Fibroblast of lung (primary cell): ENCODE measurements at regions not wholly inside any gene's neighbourhood (a gene's known extent, or its start where the extent isn't known, plus 50 kb on each side); places are given as distances from the start of the nearest gene placed in this dataset.

Experiments
- DNase-seq, 2 donors: peaks; one replicate each; pipeline versions ENCODE4 v3.0.0 to v3.0.0-alpha.2; 2010; ENCODE audit warnings: low read depth in 2 of 2
- H2AFZ ChIP-seq: 2 replicates; pipeline ENCODE4 v1.5.1; 2012; ENCODE audit warnings: low read length, control low read depth, inconsistent platforms
- H3K27ac ChIP-seq: 2 replicates; pipeline ENCODE4 v1.5.1; 2011; ENCODE audit warnings: low read length, control low read depth; ENCODE audit not compliant: insufficient read depth
- H3K27me3 ChIP-seq: 2 replicates; pipeline ENCODE4 v1.5.1; 2011; ENCODE audit warnings: mild to moderate bottlenecking, low read length; ENCODE audit not compliant: control insufficient read depth, insufficient read depth
- H3K36me3 ChIP-seq: 2 replicates; pipeline ENCODE4 v1.5.1; 2011; ENCODE audit warnings: low read length; ENCODE audit not compliant: control insufficient read depth, insufficient read depth
- H3K4me1 ChIP-seq: 2 replicates; pipeline ENCODE4 v1.5.1; 2011; ENCODE audit warnings: low read length; ENCODE audit not compliant: control insufficient read depth, insufficient read depth; ENCODE audit errors: extremely low read depth
- H3K4me2 ChIP-seq: 2 replicates; pipeline ENCODE4 v1.5.1; 2011; ENCODE audit warnings: low read length, control low read depth; ENCODE audit not compliant: insufficient read depth; ENCODE audit errors: extremely low read depth
- H3K4me3 ChIP-seq, 4 experiments: fragments of 200-600 bp in 1 of 4; sonication (generic) in 1 of 4; replicated peaks in 1 of 4; 2 replicates each; pipeline ENCODE4 v1.5.1; 2011 to 2016; ENCODE audit warnings: low read length in 4 of 4, low read depth in 3 of 4, mild to moderate bottlenecking in 3 of 4, control low read depth in 2 of 4, inconsistent platforms in 1 of 4, mixed read lengths in 1 of 4; ENCODE audit not compliant: insufficient read depth in 1 of 4; ENCODE audit errors: control extremely low read depth in 1 of 4
- H3K79me2 ChIP-seq: 2 replicates; pipeline ENCODE4 v1.5.1; 2012; ENCODE audit warnings: mild to moderate bottlenecking, low read length, inconsistent platforms; ENCODE audit not compliant: control insufficient read depth, insufficient read depth
- H3K9ac ChIP-seq: 2 replicates; pipeline ENCODE4 v1.5.1; 2011; ENCODE audit warnings: mild to moderate bottlenecking, low read length, control low read depth; ENCODE audit not compliant: insufficient read depth
- H3K9me3 ChIP-seq: 2 replicates; pipeline ENCODE4 v1.5.1; 2012; ENCODE audit warnings: low read depth, low read length; ENCODE audit not compliant: control insufficient read depth, insufficient read depth
- H4K20me1 ChIP-seq: 2 replicates; pipeline ENCODE4 v1.5.1; 2011; ENCODE audit warnings: low read length; ENCODE audit not compliant: control insufficient read depth, insufficient read depth; ENCODE audit errors: extremely low read depth
- CTCF ChIP-seq, 2 donors: IDR thresholded peaks in 1 of 2; conservative IDR thresholded peaks in 1 of 2; 1 replicate in 1 of 2; 2 replicates in 1 of 2; pipeline ENCODE4 v1.5.1; 2011 to 2012; ENCODE audit warnings: low read length in 2 of 2, control low read depth in 1 of 2, inconsistent platforms in 1 of 2, low read depth in 1 of 2, mild to moderate bottlenecking in 1 of 2
- EZH2 ChIP-seq: IDR thresholded peaks from 2 replicates; pipeline ENCODE4 v1.5.1; 2012; ENCODE audit warnings: low read length, control low read depth, mild to moderate bottlenecking; ENCODE audit errors: missing control alignments

GRCh38 chr1:194151056-194151455, 964.6 kb upstream of the B3GALT2 start:
- H3K79me2 ChIP-seq: no peaks in the 10 kb centered on the region
- H3K4me3 ChIP-seq: no peak overlapping the region
- no peaks in the 10 kb centered on the region for H3K9me3 ChIP-seq
- no peaks in the 10 kb centered on the region for H3K4me1 ChIP-seq
- TF ChIP-seq EZH2: no peak
- no peak for TF ChIP-seq CTCF (conservative IDR thresholded peaks at IDR 0.05 in 1 of 2, IDR thresholded peaks at IDR 0.05 in 1 of 2; ENCODE audit: low read depth in 1 of 2, low read length in 2 of 2)
- H3K9ac ChIP-seq: no peak overlapping the region
- DNase-seq: no peak
- no peak overlapping the region for H3K27ac ChIP-seq
- no peak overlapping the region for H3K4me2 ChIP-seq
- no peaks in the 10 kb centered on the region for H3K27me3 ChIP-seq
- no peaks in the 10 kb centered on the region for H4K20me1 ChIP-seq
- H2AFZ ChIP-seq: no peak overlapping the region
- no peaks in the 10 kb centered on the region for H3K36me3 ChIP-seq

GRCh38 chr1:194150242-194150641, 963.8 kb upstream of the B3GALT2 start:
- no peak for TF ChIP-seq CTCF (conservative IDR thresholded peaks at IDR 0.05 in 1 of 2, IDR thresholded peaks at IDR 0.05 in 1 of 2; ENCODE audit: low read depth in 1 of 2, low read length in 2 of 2)
- no peak for TF ChIP-seq EZH2
- Histone ChIP-seq H3K9me3 (no peaks in the 10 kb centered on the region), H3K9ac (no peak overlapping the region), H2AFZ (no peak overlapping the region), H3K4me3 (no peak overlapping the region), H3K27ac (no peak overlapping the region), H3K4me2 (no peak overlapping the region), H3K79me2 (no peaks in the 10 kb centered on the region), H4K20me1 (no peaks in the 10 kb centered on the region), H3K36me3 (no peaks in the 10 kb centered on the region), H3K27me3 (no peaks in the 10 kb centered on the region), H3K4me1 (no peaks in the 10 kb centered on the region)
- DNase-seq: no peak

- no peak overlapping the region for H3K4me3 ChIP-seq
- H3K4me1 ChIP-seq: no peaks in the 10 kb centered on the region
- H3K4me2 ChIP-seq: no peak overlapping the region
- H3K9ac ChIP-seq: no peak overlapping the region
- no peak overlapping the region for H2AFZ ChIP-seq
- H3K9me3 ChIP-seq: no peaks in the 10 kb centered on the region
- H3K79me2 ChIP-seq: no peaks in the 10 kb centered on the region
- no peak overlapping the region for H3K27ac ChIP-seq
- no peaks in the 10 kb centered on the region for H3K27me3 ChIP-seq
- no peaks in the 10 kb centered on the region for H3K36me3 ChIP-seq
- DNase-seq: no peak
- TF ChIP-seq EZH2: no peak
- no peak for TF ChIP-seq CTCF (conservative IDR thresholded peaks at IDR 0.05 in 1 of 2, IDR thresholded peaks at IDR 0.05 in 1 of 2; ENCODE audit: low read depth in 1 of 2, low read length in 2 of 2)
- no peaks in the 10 kb centered on the region for H4K20me1 ChIP-seq
Observed at GRCh38 chr1:194133152-194133551, 946.7 kb upstream of the B3GALT2 start.
